Kidney epithelial cell (primary cell): ENCODE measurements at regions not wholly inside any gene's neighbourhood (a gene's known extent, or its start where the extent isn't known, plus 50 kb on each side); places are given as distances from the start of the nearest gene placed in this dataset.

Experiments used
- DNase-seq: peaks from one replicate; pipeline ENCODE4 v3.0.0-alpha.2; 2010; ENCODE audit warnings: low read depth
- H3K27me3 ChIP-seq: 2 replicates; pipeline ENCODE4 v1.6.0; 2011; ENCODE audit warnings: low read length; ENCODE audit not compliant: control insufficient read depth, insufficient read depth
- H3K36me3 ChIP-seq: 2 replicates; pipeline ENCODE4 v1.5.1; 2011; ENCODE audit warnings: low read length; ENCODE audit not compliant: control insufficient read depth, insufficient read depth
- H3K4me3 ChIP-seq: 2 replicates; pipeline ENCODE4 v1.5.1; 2011; ENCODE audit warnings: low read depth, mild to moderate bottlenecking, control low read depth, low read length
- CTCF ChIP-seq: IDR thresholded peaks from 2 replicates; pipeline ENCODE4 v1.5.1; 2011; ENCODE audit warnings: mild to moderate bottlenecking, moderate library complexity, low read length, control low read depth, inconsistent platforms; ENCODE audit not compliant: insufficient read depth, poor library complexity, severe bottlenecking

DNA sequence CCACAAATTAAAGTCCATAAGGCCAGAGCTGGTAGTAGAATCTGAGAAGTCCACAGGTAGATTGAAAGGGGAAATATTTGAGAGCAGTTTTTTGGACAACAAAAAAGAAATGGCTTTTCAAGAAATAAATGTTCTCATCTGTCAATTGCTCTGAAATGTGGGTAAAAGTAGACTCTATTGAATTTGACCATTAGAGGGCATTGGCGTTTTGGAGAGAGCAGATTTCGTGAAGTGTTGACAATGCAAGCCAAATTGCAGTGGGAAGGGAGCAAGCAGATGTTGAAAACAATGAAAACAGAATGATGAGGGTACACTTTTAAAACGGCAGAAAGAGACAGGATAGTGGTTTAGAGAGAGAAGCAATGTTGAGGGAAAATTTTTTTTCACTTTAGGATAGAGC is 149.1 kb upstream of the FAM83B start:
- TF ChIP-seq CTCF, result peak; percentile 15
- H3K36me3 ChIP-seq, result no peaks in the 10 kb centered on the region
- no peak for DNase-seq
- no peaks in the 10 kb centered on the region for H3K27me3 ChIP-seq
- no peak overlapping the region for H3K4me3 ChIP-seq

DNA sequence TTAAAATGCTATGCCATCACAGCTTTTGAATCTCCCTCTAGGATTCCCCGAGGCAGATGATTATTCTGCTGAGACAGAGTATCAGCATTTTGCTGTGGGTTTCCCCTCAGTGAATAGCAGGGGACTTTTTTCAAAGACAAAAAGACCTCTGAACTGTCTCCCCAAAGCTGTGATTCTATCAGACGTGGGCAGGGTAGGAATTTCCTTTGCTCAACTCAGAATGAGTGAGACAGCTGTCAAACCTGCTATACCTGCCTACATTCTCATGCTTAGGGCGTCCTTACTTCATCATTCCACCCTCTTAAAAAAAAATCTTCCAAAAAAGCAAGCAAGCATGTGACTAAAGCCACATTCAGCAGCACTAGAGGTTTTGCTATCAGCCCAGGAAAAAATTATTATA is 147.6 kb upstream of the FAM83B start:
- TF ChIP-seq CTCF, result no peak
- no peaks in the 10 kb centered on the region for H3K27me3 ChIP-seq
- DNase-seq, result no peak
- H3K4me3 ChIP-seq, result no peak overlapping the region
- no peaks in the 10 kb centered on the region for H3K36me3 ChIP-seq

GRCh38 chr6:54700158-54700557 is 146.4 kb upstream of the FAM83B start:
- H3K27me3 ChIP-seq, result no peaks in the 10 kb centered on the region
- no peak overlapping the region for H3K4me3 ChIP-seq
- no peaks in the 10 kb centered on the region for H3K36me3 ChIP-seq
- no peak for TF ChIP-seq CTCF
- DNase-seq, result no peak

GRCh38 chr6:54702772-54703171 is 143.8 kb upstream of the FAM83B start:
- Histone ChIP-seq H3K36me3 (no peaks in the 10 kb centered on the region), H3K27me3 (no peaks in the 10 kb centered on the region), H3K4me3 (no peak overlapping the region)
- no peak for TF ChIP-seq CTCF
- DNase-seq, result no peak

GRCh38 chr6:54706391-54706790 is 140.2 kb upstream of the FAM83B start:
- Histone ChIP-seq H3K4me3 (no peak overlapping the region), H3K36me3 (no peaks in the 10 kb centered on the region), H3K27me3 (no peaks in the 10 kb centered on the region)
- no peak for TF ChIP-seq CTCF
- DNase-seq, result no peak

GRCh38 chr6:54706844-54707605 is 139.5 kb upstream of the FAM83B start:
- Histone ChIP-seq H3K4me3 (no peak overlapping the region), H3K27me3 (no peaks in the 10 kb centered on the region), H3K36me3 (no peaks in the 10 kb centered on the region)
- DNase-seq, result no peak
- TF ChIP-seq CTCF, result no peak
